ENCODE measurements at regions not wholly inside any gene's neighbourhood (a gene's known extent, or its start where the extent isn't known, plus 50 kb on each side); places are given as distances from the start of the nearest gene placed in this dataset.

GRCh38 chrX:46254641-46255040 is 290.6 kb downstream of the ZNF674 start:
- no peak for TF ChIP-seq CTCF (IDR thresholded peaks at IDR 0.05; ENCODE audit: extremely low read depth in 1 of 2, insufficient read depth in 1 of 2, low read depth in 1 of 2, low read length in 2 of 2)
- no peak for TF ChIP-seq EZH2 (IDR thresholded peaks at IDR 0.05; ENCODE audit: borderline replicate concordance, low read depth, low read length, severe bottlenecking)
- no peak for TF ChIP-seq POLR2AphosphoS5 (IDR thresholded peaks at IDR 0.05; ENCODE audit: insufficient read depth, low read depth, low read length)
- TF ChIP-seq MAX (IDR thresholded peaks at IDR 0.05; ENCODE audit: insufficient read depth, insufficient read length), result no peak
- TF ChIP-seq POLR2A (IDR thresholded peaks at IDR 0.05; ENCODE audit: low read depth, low read length), result no peak
